Forelimb muscle (tissue), 1 donor: ENCODE measurements at regions not wholly inside any gene's neighbourhood (a gene's known extent, or its start where the extent isn't known, plus 50 kb on each side); places are given as distances from the start of the nearest gene placed in this dataset.

ENCODE experiments used
- DNase-seq: peaks from one replicate; pipeline ENCODE4 v3.0.0-alpha.2; 2013; ENCODE audit warnings: low read depth

GRCh38 chr6:122052346-122052900 is 347.0 kb upstream of the HSF2 start:
- no peak for DNase-seq

GRCh38 chr6:122059918-122060317 is 339.5 kb upstream of the HSF2 start:
- DNase-seq, result no peak

- DNase-seq, result no peak
These were observed 337.6 kb upstream of the HSF2 start for GRCh38 chr6:122061855-122062254.

- DNase-seq, result no peak
These were observed 336.4 kb upstream of the HSF2 start for GRCh38 chr6:122063076-122063475.

- DNase-seq, result no peak
These were observed 335.7 kb upstream of the HSF2 start for GRCh38 chr6:122063761-122064160.

- DNase-seq, result no peak
These were observed 333.3 kb upstream of the HSF2 start for GRCh38 chr6:122066200-122066599.

GRCh38 chr6:122068291-122068769 is 331.1 kb upstream of the HSF2 start:
- no peak for DNase-seq

- DNase-seq, result no peak
These were observed 329.5 kb upstream of the HSF2 start for GRCh38 chr6:122069932-122070331.

- peak; percentile 89 for DNase-seq
These were observed 327.3 kb upstream of the HSF2 start for GRCh38 chr6:122072014-122072647.

GRCh38 chr6:122075084-122075838 is 324.2 kb upstream of the HSF2 start:
- DNase-seq, result no peak

- DNase-seq, result no peak
These were observed 323.5 kb upstream of the HSF2 start for GRCh38 chr6:122075917-122076316.

GRCh38 chr6:122077603-122078002 is 321.8 kb upstream of the HSF2 start:
- no peak for DNase-seq

- DNase-seq, result no peak
These were observed 321.0 kb upstream of the HSF2 start for GRCh38 chr6:122078481-122078880.

GRCh38 chr6:122079916-122080315 is 319.5 kb upstream of the HSF2 start:
- no peak for DNase-seq

- no peak for DNase-seq
These were observed 317.5 kb upstream of the HSF2 start for GRCh38 chr6:122081921-122082320.

GRCh38 chr6:122082370-122082769 is 317.1 kb upstream of the HSF2 start:
- DNase-seq, result no peak

GRCh38 chr6:122092366-122092765 is 307.1 kb upstream of the HSF2 start:
- no peak for DNase-seq

- no peak for DNase-seq
These were observed 301.2 kb upstream of the HSF2 start for GRCh38 chr6:122098201-122098678.

GRCh38 chr6:122102026-122102425 is 297.4 kb upstream of the HSF2 start:
- no peak for DNase-seq

GRCh38 chr6:122107256-122107852 is 292.1 kb upstream of the HSF2 start:
- no peak for DNase-seq

GRCh38 chr6:122109075-122109474 is 290.4 kb upstream of the HSF2 start:
- no peak for DNase-seq

- DNase-seq, result no peak
These were observed 284.7 kb upstream of the HSF2 start for GRCh38 chr6:122114717-122115116.
